ENCODE measurements at regions not wholly inside any gene's neighbourhood (a gene's known extent, or its start where the extent isn't known, plus 50 kb on each side); places are given as distances from the start of the nearest gene placed in this dataset.

GRCh38 chr11:131122448-131122847 is 206.2 kb upstream of the SNX19 start:
- WGBS (ENCODE audit: extremely low coverage, insufficient coverage, insufficient read length), result no CpG with 5 or more reads among the region's 5 CpGs
- H3K18ac ChIP-seq (ENCODE audit: low read length), result no peak overlapping the region
- H3K79me1 ChIP-seq (ENCODE audit: low read length), result no peaks in the 10 kb centered on the region
- no peak overlapping the region for H2BK12ac ChIP-seq (ENCODE audit: low read length)
- no peak overlapping the region for H3K14ac ChIP-seq (ENCODE audit: low read length)
- no peak overlapping the region for H3K4ac ChIP-seq (ENCODE audit: low read depth, low read length)
- H4K12ac ChIP-seq (ENCODE audit: low read depth, low read length), result no peak overlapping the region
- H3K9me3 ChIP-seq (ENCODE audit: insufficient read depth, low read depth, low read length), result no peaks in the 10 kb centered on the region
- no peak for DNase-seq
- H4K8ac ChIP-seq (ENCODE audit: low read depth, low read length), result no peak overlapping the region
- no peaks in the 10 kb centered on the region for H3K36me3 ChIP-seq (ENCODE audit: control insufficient read depth in 1 of 2, insufficient read depth in 2 of 2, low read length in 2 of 2)
- no peak overlapping the region for H2AFZ ChIP-seq (ENCODE audit: insufficient read depth, low read length, poor library complexity)
- H3K4me1 ChIP-seq (ENCODE audit: control insufficient read depth in 1 of 2, insufficient read depth in 2 of 2, low read length in 2 of 2), result no peaks in the 10 kb centered on the region
- no peak overlapping the region for H2BK5ac ChIP-seq (ENCODE audit: low read depth, low read length, poor library complexity)
- no peak overlapping the region for H3K4me3 ChIP-seq (ENCODE audit: low read depth, low read length)
- no peak overlapping the region for H2AK5ac ChIP-seq (ENCODE audit: low read length)
- no peak overlapping the region for H3K4me2 ChIP-seq (ENCODE audit: low read length)
- no peak overlapping the region for H3K9ac ChIP-seq (ENCODE audit: low read length)
- H4K91ac ChIP-seq (ENCODE audit: low read depth, low read length), result no peak overlapping the region
- no peak overlapping the region for H3K27ac ChIP-seq (ENCODE audit: low read depth, low read length)
- no peaks in the 10 kb centered on the region for H3K79me2 ChIP-seq (ENCODE audit: control insufficient read depth, insufficient read depth, low read length, poor library complexity)
- H2BK120ac ChIP-seq (ENCODE audit: insufficient read depth, low read length, poor library complexity), result no peak overlapping the region
- H3K27me3 ChIP-seq (ENCODE audit: insufficient read depth, low read length), result no peaks in the 10 kb centered on the region
- no peak overlapping the region for H3K23ac ChIP-seq (ENCODE audit: low read length)

DNA sequence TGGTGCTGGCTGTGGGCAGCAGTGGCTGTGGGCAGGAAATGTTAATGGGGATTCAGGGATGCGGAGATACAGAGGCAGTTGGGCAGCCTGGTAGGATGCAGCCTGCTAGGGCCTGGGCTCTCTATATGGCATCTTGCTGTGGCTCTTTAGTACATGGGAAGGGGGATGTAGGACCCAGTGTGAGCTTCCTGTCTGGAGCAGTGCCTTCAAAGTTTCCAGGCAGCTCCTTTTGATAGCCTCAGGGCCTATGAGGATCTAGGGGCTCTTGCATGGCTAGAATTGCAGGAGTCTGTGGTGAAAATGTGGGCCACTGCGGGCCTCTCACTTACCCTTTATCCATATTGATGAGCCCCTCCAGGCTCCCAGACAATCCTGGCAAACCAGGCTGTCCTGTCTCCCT is 213.2 kb upstream of the SNX19 start:
- Histone ChIP-seq H3K14ac (ENCODE audit: low read length) (no peak overlapping the region), H3K27me3 (ENCODE audit: insufficient read depth, low read length) (no peaks in the 10 kb centered on the region), H4K91ac (ENCODE audit: low read depth, low read length) (no peak overlapping the region), H3K79me2 (ENCODE audit: control insufficient read depth, insufficient read depth, low read length, poor library complexity) (no peaks in the 10 kb centered on the region), H4K12ac (ENCODE audit: low read depth, low read length) (no peak overlapping the region), H3K27ac (ENCODE audit: low read depth, low read length) (no peak overlapping the region), H2BK5ac (ENCODE audit: low read depth, low read length, poor library complexity) (no peak overlapping the region), H3K18ac (ENCODE audit: low read length) (no peak overlapping the region), H3K23ac (ENCODE audit: low read length) (no peak overlapping the region), H3K4me1 (ENCODE audit: control insufficient read depth in 1 of 2, insufficient read depth in 2 of 2, low read length in 2 of 2) (peaks cover 0 to 7% of the 10 kb centered on the region in 2 experiments), H3K36me3 (ENCODE audit: control insufficient read depth in 1 of 2, insufficient read depth in 2 of 2, low read length in 2 of 2) (no peaks in the 10 kb centered on the region), H3K4ac (ENCODE audit: low read depth, low read length) (no peak overlapping the region), H3K9ac (ENCODE audit: low read length) (no peak overlapping the region), H3K9me3 (ENCODE audit: insufficient read depth, low read depth, low read length) (no peaks in the 10 kb centered on the region), H3K4me3 (ENCODE audit: low read depth, low read length) (no peak overlapping the region), H2BK12ac (ENCODE audit: low read length) (no peak overlapping the region), H3K79me1 (ENCODE audit: low read length) (no peaks in the 10 kb centered on the region), H2AFZ (ENCODE audit: insufficient read depth, low read length, poor library complexity) (no peak overlapping the region), H2AK5ac (ENCODE audit: low read length) (no peak overlapping the region), H4K8ac (ENCODE audit: low read depth, low read length) (no peak overlapping the region), H3K4me2 (ENCODE audit: low read length) (no peak overlapping the region), H2BK120ac (ENCODE audit: insufficient read depth, low read length, poor library complexity) (no peak overlapping the region)
- no peak for DNase-seq
- no CpG with 5 or more reads among the region's 2 CpGs for WGBS (ENCODE audit: extremely low coverage, insufficient coverage, insufficient read length)

DNA sequence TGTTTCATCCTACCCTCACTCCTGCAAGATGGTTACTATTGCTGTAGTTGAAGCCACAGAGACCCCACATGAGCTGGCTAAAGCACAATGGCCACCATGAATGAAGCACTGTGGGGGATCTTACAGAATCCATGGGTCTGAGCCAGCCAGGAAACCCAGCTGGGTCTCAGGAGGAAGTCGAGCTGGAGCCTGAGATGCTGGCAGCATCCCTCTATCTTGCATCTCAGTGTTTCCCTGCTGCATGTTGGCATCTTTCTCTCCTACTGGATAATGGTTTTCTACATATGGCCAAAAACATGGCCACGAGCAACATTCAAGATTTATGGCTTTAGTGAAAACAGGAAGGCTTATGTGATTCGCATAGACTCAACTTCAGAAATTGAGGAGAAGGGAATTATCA is 219.3 kb upstream of the SNX19 start:
- H3K27me3 ChIP-seq (ENCODE audit: insufficient read depth, low read length), result no peaks in the 10 kb centered on the region
- no peak overlapping the region for H3K4me2 ChIP-seq (ENCODE audit: low read length)
- no peak overlapping the region for H3K14ac ChIP-seq (ENCODE audit: low read length)
- no peak overlapping the region for H2AFZ ChIP-seq (ENCODE audit: insufficient read depth, low read length, poor library complexity)
- H3K18ac ChIP-seq (ENCODE audit: low read length), result no peak overlapping the region
- H4K12ac ChIP-seq (ENCODE audit: low read depth, low read length), result no peak overlapping the region
- H2BK12ac ChIP-seq (ENCODE audit: low read length), result no peak overlapping the region
- H3K23ac ChIP-seq (ENCODE audit: low read length), result no peak overlapping the region
- no peak overlapping the region for H2BK120ac ChIP-seq (ENCODE audit: insufficient read depth, low read length, poor library complexity)
- H2AK5ac ChIP-seq (ENCODE audit: low read length), result no peak overlapping the region
- H2BK5ac ChIP-seq (ENCODE audit: low read depth, low read length, poor library complexity), result no peak overlapping the region
- no peak overlapping the region for H4K91ac ChIP-seq (ENCODE audit: low read depth, low read length)
- H3K9me3 ChIP-seq (ENCODE audit: insufficient read depth, low read depth, low read length), result no peaks in the 10 kb centered on the region
- H3K9ac ChIP-seq (ENCODE audit: low read length), result no peak overlapping the region
- no peak for DNase-seq
- H3K4ac ChIP-seq (ENCODE audit: low read depth, low read length), result no peak overlapping the region
- WGBS (ENCODE audit: extremely low coverage, insufficient coverage, insufficient read length), result no CpG with 5 or more reads among the region's 3 CpGs
- H3K36me3 ChIP-seq (ENCODE audit: control insufficient read depth in 1 of 2, insufficient read depth in 2 of 2, low read length in 2 of 2), result no peaks in the 10 kb centered on the region
- H3K4me3 ChIP-seq (ENCODE audit: low read depth, low read length), result no peak overlapping the region
- H4K8ac ChIP-seq (ENCODE audit: low read depth, low read length), result no peak overlapping the region
- H3K27ac ChIP-seq (ENCODE audit: low read depth, low read length), result no peak overlapping the region
- H3K79me2 ChIP-seq (ENCODE audit: control insufficient read depth, insufficient read depth, low read length, poor library complexity), result no peaks in the 10 kb centered on the region
- no peaks in the 10 kb centered on the region for H3K79me1 ChIP-seq (ENCODE audit: low read length)
- no peaks in the 10 kb centered on the region for H3K4me1 ChIP-seq (ENCODE audit: control insufficient read depth in 1 of 2, insufficient read depth in 2 of 2, low read length in 2 of 2)

- Histone ChIP-seq H3K18ac (ENCODE audit: low read length) (no peak overlapping the region), H3K9me3 (ENCODE audit: insufficient read depth, low read depth, low read length) (no peaks in the 10 kb centered on the region), H3K14ac (ENCODE audit: low read length) (no peak overlapping the region), H3K4me2 (ENCODE audit: low read length) (no peak overlapping the region), H2AFZ (ENCODE audit: insufficient read depth, low read length, poor library complexity) (no peak overlapping the region), H3K27me3 (ENCODE audit: insufficient read depth, low read length) (no peaks in the 10 kb centered on the region), H2AK5ac (ENCODE audit: low read length) (no peak overlapping the region), H2BK120ac (ENCODE audit: insufficient read depth, low read length, poor library complexity) (no peak overlapping the region), H2BK5ac (ENCODE audit: low read depth, low read length, poor library complexity) (no peak overlapping the region), H4K8ac (ENCODE audit: low read depth, low read length) (no peak overlapping the region), H3K4me1 (ENCODE audit: control insufficient read depth in 1 of 2, insufficient read depth in 2 of 2, low read length in 2 of 2) (no peaks in the 10 kb centered on the region), H4K12ac (ENCODE audit: low read depth, low read length) (no peak overlapping the region), H3K79me1 (ENCODE audit: low read length) (no peaks in the 10 kb centered on the region), H3K79me2 (ENCODE audit: control insufficient read depth, insufficient read depth, low read length, poor library complexity) (no peaks in the 10 kb centered on the region), H3K4ac (ENCODE audit: low read depth, low read length) (no peak overlapping the region), H3K27ac (ENCODE audit: low read depth, low read length) (no peak overlapping the region), H3K23ac (ENCODE audit: low read length) (no peak overlapping the region), H2BK12ac (ENCODE audit: low read length) (no peak overlapping the region), H3K9ac (ENCODE audit: low read length) (no peak overlapping the region), H3K4me3 (ENCODE audit: low read depth, low read length) (no peak overlapping the region), H4K91ac (ENCODE audit: low read depth, low read length) (no peak overlapping the region), H3K36me3 (ENCODE audit: control insufficient read depth in 1 of 2, insufficient read depth in 2 of 2, low read length in 2 of 2) (no peaks in the 10 kb centered on the region)
- WGBS (ENCODE audit: extremely low coverage, insufficient coverage, insufficient read length), result no CpG with 5 or more reads among the region's 1 CpG
- DNase-seq, result no peak
Measured at GRCh38 chr11:131136486-131136885, 220.2 kb upstream of the SNX19 start.
